SIG-M5 treated with dmso at 0.1 percent for 504 hours (cell line): ENCODE measurements at regions not wholly inside any gene's neighbourhood (a gene's known extent, or its start where the extent isn't known, plus 50 kb on each side); places are given as distances from the start of the nearest gene placed in this dataset.
"Not testable (repeated sequence)": the region's sequence is repeated elsewhere in the genome, so short reads cannot be mapped to it uniquely, and the experiment has no call there.

ENCODE experiments used
- DNase-seq: peaks from one replicate; lab custom pipeline; 2025; ENCODE audit not compliant: unreplicated experiment; lab: John Stamatoyannopoulos, UW

- DNase-seq, result not testable (repeated sequence)
Observed at GRCh38 chr7:27457603-27458565, 204.8 kb downstream of the HIBADH start.

DNA sequence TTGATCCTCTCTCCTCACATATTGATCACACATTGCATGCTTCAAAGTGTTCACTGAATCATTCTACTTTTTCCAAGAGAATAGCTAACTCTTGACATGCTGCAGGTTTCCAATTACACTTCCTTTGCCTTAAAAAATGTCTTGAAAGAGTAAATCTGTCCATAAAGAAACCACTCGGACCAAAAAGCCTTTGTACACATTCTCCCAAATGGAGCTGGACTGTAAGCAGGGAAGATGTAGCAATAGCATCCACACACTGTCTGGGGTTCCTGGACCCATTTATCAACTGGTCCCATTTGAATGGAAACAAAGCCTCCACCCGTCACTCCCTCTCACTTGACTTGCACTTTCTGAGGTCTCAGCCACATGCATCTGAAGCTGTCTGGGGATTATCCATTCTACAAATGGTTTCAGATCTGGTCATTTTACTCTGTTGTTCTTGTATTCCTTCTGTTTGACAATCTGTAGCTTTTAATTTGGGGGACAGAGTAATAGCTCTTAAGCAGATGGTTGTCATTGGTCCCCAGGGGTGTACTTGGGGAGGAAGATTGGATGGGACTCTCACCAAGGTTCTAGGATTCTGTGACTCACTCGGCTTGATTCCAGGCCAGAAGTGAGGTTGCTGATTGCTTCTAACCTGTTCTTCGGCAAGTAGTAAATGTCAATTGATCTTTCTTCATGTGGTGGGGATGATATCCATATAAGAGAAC is 203.5 kb downstream of the HIBADH start:
- no peak for DNase-seq

DNA sequence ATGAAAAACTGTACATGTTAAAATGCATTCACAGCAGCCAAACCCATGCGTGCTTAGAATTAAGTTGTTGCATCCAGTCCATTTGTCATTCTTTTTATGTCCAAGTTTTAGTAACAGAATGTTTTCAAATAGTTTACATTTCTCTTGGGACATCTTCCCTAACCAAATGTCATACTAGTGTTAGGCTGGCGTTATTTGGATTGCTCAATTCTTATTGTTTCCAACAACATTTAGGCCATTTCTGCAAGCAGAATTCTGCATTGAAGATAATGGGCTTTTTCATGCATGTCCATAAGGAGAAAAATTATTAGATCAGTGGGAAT is 203.0 kb downstream of the HIBADH start:
- DNase-seq, result no peak

- no peak for DNase-seq
Observed at GRCh38 chr7:27462575-27463270, 200.0 kb downstream of the HIBADH start.

- no peak for DNase-seq
Observed at GRCh38 chr7:27464970-27465369, 197.7 kb downstream of the HIBADH start.

DNA sequence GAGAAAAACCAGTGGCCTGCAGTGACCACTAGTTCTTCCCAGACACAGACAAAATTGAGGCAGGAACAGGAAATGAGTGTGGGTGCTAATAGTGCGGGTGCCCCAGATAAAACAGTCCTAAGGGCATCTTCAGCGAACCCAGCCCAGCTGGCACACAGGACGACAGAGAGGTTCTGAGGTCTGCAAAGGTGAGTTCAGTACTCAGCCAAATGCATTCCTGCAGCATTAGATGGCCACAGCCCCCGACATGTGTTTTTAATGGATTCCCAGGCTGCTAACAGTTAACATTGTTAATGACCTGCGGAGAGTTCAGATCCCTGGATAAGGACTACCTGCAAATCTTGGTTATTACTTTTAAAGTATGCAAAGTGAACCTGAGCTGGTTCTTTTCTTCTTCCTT is 196.0 kb downstream of the HIBADH start:
- DNase-seq, result no peak

- DNase-seq, result no peak
Observed at GRCh38 chr7:27472043-27472442, 190.6 kb downstream of the HIBADH start.
